ENCODE measurements at regions not wholly inside any gene's neighbourhood (a gene's known extent, or its start where the extent isn't known, plus 50 kb on each side); places are given as distances from the start of the nearest gene placed in this dataset.

DNA sequence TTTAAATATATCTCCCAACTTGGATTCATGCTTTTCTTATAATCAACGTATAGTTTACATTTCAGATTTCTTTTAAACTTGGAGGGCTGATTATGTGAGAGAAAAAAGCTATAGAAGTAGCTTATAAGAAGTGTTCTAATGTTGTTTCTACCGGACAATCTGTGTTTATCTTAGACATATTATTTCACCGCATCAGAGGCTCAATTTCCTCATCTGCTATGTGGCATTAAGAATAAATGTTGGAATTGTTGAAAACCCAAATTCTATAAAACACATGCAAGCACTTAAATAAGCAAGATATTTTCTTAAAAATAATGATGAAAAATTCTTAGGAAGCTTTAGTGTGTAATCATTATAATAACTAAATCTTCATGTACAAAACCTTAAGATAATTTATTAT lies 407.9 kb downstream of the HRH4 start:
- no peak overlapping the region for H2AFZ ChIP-seq (ENCODE audit: insufficient read depth, low read depth, low read length, poor library complexity, severe bottlenecking)
- H3K79me2 ChIP-seq (ENCODE audit: control insufficient read depth, insufficient read depth, low read length) = no peaks in the 10 kb centered on the region
- no peaks in the 10 kb centered on the region for H3K36me3 ChIP-seq (replicated peaks in 1 of 2; ENCODE audit: control extremely low read depth in 1 of 2, control insufficient read depth in 1 of 2, extremely low read depth in 1 of 2, insufficient read depth in 2 of 2, low read length in 1 of 2)
- CTCF ChIA-PET = interaction anchor here (0.9 kb wide), 1 partner anchor 11 kb away, joined by 3 read pairs; no protein-coding TSS in a partner anchor
- Mint-ChIP-seq H3K9me3 (ENCODE audit: insufficient read depth) (no peaks in the 10 kb centered on the region), H3K27ac (no peak overlapping the region), H3K4me1 (no peaks in the 10 kb centered on the region), H3K4me3 (no peak overlapping the region), H3K27me3 (peaks cover 22% of the 10 kb centered on the region)
- no CpG with 5 or more reads among the region's 3 CpGs for WGBS (ENCODE audit: insufficient coverage)
- no peak overlapping the region for H3K4me3 ChIP-seq (ENCODE audit: control extremely low read depth in 1 of 5, extremely low read depth in 1 of 5, insufficient read depth in 1 of 5, low read depth in 2 of 5, low read length in 4 of 5)
- H3K4me2 ChIP-seq (replicated peaks; ENCODE audit: low read depth, low read length, poor library complexity, severe bottlenecking) = no peak overlapping the region
- no peak for TF ChIP-seq CTCF (IDR thresholded peaks at IDR 0.05)
- H4K20me1 ChIP-seq (ENCODE audit: control insufficient read depth, insufficient read depth, low read length, poor library complexity, severe bottlenecking) = no peaks in the 10 kb centered on the region
- H3K9me3 ChIP-seq (ENCODE audit: control extremely low read depth in 1 of 3, control insufficient read depth in 2 of 3, insufficient read depth in 1 of 3, low read length in 2 of 3) = no peaks in the 10 kb centered on the region
- no peak overlapping the region for H3K9ac ChIP-seq (ENCODE audit: low read length)
- ATAC-seq (ENCODE audit: low read depth) (no peak), DNase-seq (no peak)
- no peaks in the 10 kb centered on the region for H3K4me1 ChIP-seq (ENCODE audit: control insufficient read depth in 2 of 2, insufficient read depth in 2 of 2, low read length in 2 of 2)
- no peak overlapping the region for H3K27ac ChIP-seq (ENCODE audit: low read length in 2 of 2)
- POLR2A ChIA-PET = no interaction called here
- no peaks in the 10 kb centered on the region for H3K27me3 ChIP-seq (replicated peaks in 1 of 4; ENCODE audit: control extremely low read depth in 1 of 4, control insufficient read depth in 3 of 4, insufficient read depth in 4 of 4, low read length in 3 of 4)
- intact Hi-C loops (cut with micrococcal nuclease) = no loop called here

DNA sequence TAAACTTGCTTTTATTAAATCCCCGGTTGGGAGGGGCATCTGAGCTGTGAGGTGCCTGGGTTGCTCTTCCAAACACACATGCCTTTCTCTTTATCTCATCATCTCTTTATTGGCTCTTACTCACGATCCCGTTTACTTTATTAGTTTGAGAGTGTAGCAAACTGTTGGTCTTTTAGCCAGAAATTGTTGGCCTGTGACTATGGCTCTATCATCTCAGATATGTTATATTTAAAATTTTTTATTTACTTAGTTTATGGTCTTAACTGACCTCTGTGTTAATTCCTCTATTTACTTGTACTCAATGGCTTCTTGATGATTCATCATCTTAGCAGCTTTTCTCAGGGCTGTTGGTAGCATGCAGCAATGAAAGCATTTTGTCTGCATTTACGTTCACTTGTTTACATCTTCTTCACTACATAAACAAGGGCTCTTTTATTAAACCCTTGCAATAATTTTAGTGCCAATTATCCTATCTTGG lies 408.4 kb downstream of the HRH4 start:
- H3K4me3 Mint-ChIP-seq = no peak overlapping the region
- CTCF ChIA-PET = no interaction called here

More for the DNA sequence above, 408.4 kb downstream of the HRH4 start:
- H3K27me3 Mint-ChIP-seq = peaks cover 22% of the 10 kb centered on the region
- no peaks in the 10 kb centered on the region for H3K36me3 ChIP-seq (replicated peaks in 1 of 2; ENCODE audit: control extremely low read depth in 1 of 2, control insufficient read depth in 1 of 2, extremely low read depth in 1 of 2, insufficient read depth in 2 of 2, low read length in 1 of 2)
- H3K4me1 Mint-ChIP-seq = no peaks in the 10 kb centered on the region
- H2AFZ ChIP-seq (ENCODE audit: insufficient read depth, low read depth, low read length, poor library complexity, severe bottlenecking) = no peak overlapping the region
- no CpG with 5 or more reads among the region's 4 CpGs for WGBS (ENCODE audit: insufficient coverage)
- no peaks in the 10 kb centered on the region for H3K9me3 ChIP-seq (ENCODE audit: control extremely low read depth in 1 of 3, control insufficient read depth in 2 of 3, insufficient read depth in 1 of 3, low read length in 2 of 3)
- no peak overlapping the region for H3K4me3 ChIP-seq (ENCODE audit: control extremely low read depth in 1 of 5, extremely low read depth in 1 of 5, insufficient read depth in 1 of 5, low read depth in 2 of 5, low read length in 4 of 5)
- H3K27ac ChIP-seq (ENCODE audit: low read length in 2 of 2) = no peak overlapping the region
- ATAC-seq (ENCODE audit: low read depth) (no peak), DNase-seq (no peak)
- POLR2A ChIA-PET = no interaction called here
- no peaks in the 10 kb centered on the region for H3K27me3 ChIP-seq (replicated peaks in 1 of 4; ENCODE audit: control extremely low read depth in 1 of 4, control insufficient read depth in 3 of 4, insufficient read depth in 4 of 4, low read length in 3 of 4)
- no peak for TF ChIP-seq CTCF (IDR thresholded peaks at IDR 0.05)
- TF ChIP-seq EZH2 (IDR thresholded peaks at IDR 0.05; ENCODE audit: borderline replicate concordance, insufficient read depth, low read depth, low read length, poor library complexity, severe bottlenecking) = no peak
- H3K27ac Mint-ChIP-seq = no peak overlapping the region
- no peaks in the 10 kb centered on the region for H3K9me3 Mint-ChIP-seq (ENCODE audit: insufficient read depth)
- no peaks in the 10 kb centered on the region for H4K20me1 ChIP-seq (ENCODE audit: control insufficient read depth, insufficient read depth, low read length, poor library complexity, severe bottlenecking)
- no peaks in the 10 kb centered on the region for H3K79me2 ChIP-seq (ENCODE audit: control insufficient read depth, insufficient read depth, low read length)
- intact Hi-C loops (cut with micrococcal nuclease) = no loop called here
- H3K4me2 ChIP-seq (replicated peaks; ENCODE audit: low read depth, low read length, poor library complexity, severe bottlenecking) = no peak overlapping the region
- no peak overlapping the region for H3K9ac ChIP-seq (ENCODE audit: low read length)
- no peaks in the 10 kb centered on the region for H3K4me1 ChIP-seq (ENCODE audit: control insufficient read depth in 2 of 2, insufficient read depth in 2 of 2, low read length in 2 of 2)

Measured in B cell (primary cell).